ENCODE measurements at regions not wholly inside any gene's neighbourhood (a gene's known extent, or its start where the extent isn't known, plus 50 kb on each side); places are given as distances from the start of the nearest gene placed in this dataset.

DNA sequence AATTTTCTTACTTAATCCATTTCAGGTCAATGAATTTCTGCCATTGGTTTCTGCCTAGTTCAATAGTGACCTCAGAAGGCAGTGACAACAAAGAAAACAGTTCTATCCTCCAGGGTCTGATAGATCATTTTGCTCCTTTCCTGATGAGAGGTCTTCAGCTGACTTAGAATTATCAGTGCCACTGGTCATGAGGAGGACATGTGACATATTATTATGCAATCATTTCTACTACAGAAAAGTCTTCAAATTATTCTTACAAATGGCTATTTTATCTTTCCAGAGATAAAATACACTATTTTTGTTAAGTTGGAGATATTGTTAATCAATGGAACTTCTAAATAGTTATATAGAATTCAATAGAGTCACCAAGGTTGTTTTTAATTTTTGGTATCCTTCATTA, 360.0 kb upstream of the GALNT5 start:
- CTCF ChIA-PET (ENCODE audit: unreplicated experiment) = no interaction called here

DNA sequence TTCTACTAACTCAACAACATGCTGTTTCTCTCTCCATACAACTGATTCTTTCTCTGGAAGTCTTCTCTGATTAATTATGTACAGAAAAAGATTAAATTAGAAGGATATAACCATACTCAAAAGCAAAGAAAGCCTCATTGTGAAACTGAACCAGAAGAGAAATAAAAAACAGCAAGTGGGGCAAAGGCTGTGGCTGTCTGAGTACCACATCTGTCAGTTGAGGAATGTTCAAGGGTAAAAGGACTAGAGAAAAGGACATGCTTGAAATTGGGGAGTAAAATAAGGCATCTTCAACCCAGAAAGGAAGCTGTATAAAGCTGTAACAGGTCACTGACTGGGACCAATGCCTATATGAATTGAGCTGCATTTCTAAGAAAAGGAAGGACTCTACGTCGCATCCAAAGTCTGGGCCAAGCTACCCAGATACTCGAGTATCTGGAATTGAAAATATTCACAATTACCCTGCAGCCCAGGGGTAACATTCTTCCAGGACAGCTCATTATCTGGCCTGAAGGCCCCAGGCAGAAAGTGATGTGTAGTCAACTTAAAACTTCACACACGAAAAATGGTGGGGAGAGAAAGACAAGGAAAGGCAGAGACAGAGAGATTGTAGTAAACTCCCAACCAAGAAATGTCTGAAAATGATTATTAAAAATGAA, 356.0 kb upstream of the GALNT5 start:
- H2AFZ ChIP-seq (ENCODE audit: low read length) = no peak overlapping the region
- no peaks in the 10 kb centered on the region for H3K9me3 ChIP-seq (ENCODE audit: low read length)
- no peaks in the 10 kb centered on the region for H3K79me2 ChIP-seq (ENCODE audit: insufficient read depth, low read depth, low read length)
- intact Hi-C loops (cut with micrococcal nuclease; ENCODE audit: unreplicated experiment) = no loop called here
- no peaks in the 10 kb centered on the region for H3K36me3 ChIP-seq (ENCODE audit: insufficient read depth, low read length)
- H3K9me2 ChIP-seq (ENCODE audit: insufficient read depth, low read length) = no peaks in the 10 kb centered on the region
- BruUV-seq (replicated peaks) = no TSS peak
- ChIA-PET POLR2A (interaction anchor here (0.5 kb wide), 1 partner anchor 292 kb away, joined by 3 read pairs; no protein-coding TSS in a partner anchor), CTCF (ENCODE audit: unreplicated experiment) (no interaction called here)
- no peaks in the 10 kb centered on the region for H4K20me1 ChIP-seq (ENCODE audit: insufficient read depth, low read length)
- no peak overlapping the region for H3K4me3 ChIP-seq (ENCODE audit: low read depth, low read length, poor library complexity, severe bottlenecking)
- DNase-seq (ENCODE audit: low spot score) = no peak
- no peaks in the 10 kb centered on the region for H3K4me1 ChIP-seq (ENCODE audit: insufficient read depth, low read length, poor library complexity, severe bottlenecking)
- no peak overlapping the region for H3K4me2 ChIP-seq (ENCODE audit: low read length)
- H3K27ac ChIP-seq (ENCODE audit: low read depth, low read length, poor library complexity, severe bottlenecking) = no peak overlapping the region
- TF ChIP-seq EZH2phosphoT487 (IDR thresholded peaks at IDR 0.05; ENCODE audit: borderline replicate concordance, low read depth, low read length) = no peak
- TF ChIP-seq, protein P1, sequence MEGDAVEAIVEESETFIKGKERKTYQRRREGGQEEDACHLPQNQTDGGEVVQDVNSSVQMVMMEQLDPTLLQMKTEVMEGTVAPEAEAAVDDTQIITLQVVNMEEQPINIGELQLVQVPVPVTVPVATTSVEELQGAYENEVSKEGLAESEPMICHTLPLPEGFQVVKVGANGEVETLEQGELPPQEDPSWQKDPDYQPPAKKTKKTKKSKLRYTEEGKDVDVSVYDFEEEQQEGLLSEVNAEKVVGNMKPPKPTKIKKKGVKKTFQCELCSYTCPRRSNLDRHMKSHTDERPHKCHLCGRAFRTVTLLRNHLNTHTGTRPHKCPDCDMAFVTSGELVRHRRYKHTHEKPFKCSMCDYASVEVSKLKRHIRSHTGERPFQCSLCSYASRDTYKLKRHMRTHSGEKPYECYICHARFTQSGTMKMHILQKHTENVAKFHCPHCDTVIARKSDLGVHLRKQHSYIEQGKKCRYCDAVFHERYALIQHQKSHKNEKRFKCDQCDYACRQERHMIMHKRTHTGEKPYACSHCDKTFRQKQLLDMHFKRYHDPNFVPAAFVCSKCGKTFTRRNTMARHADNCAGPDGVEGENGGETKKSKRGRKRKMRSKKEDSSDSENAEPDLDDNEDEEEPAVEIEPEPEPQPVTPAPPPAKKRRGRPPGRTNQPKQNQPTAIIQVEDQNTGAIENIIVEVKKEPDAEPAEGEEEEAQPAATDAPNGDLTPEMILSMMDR (conservative IDR thresholded peaks at IDR 0.05; ENCODE audit: low read length) = no peak

More for the DNA sequence above, 360.0 kb upstream of the GALNT5 start:
- H3K4me2 ChIP-seq (ENCODE audit: low read length) = no peak overlapping the region
- H3K9me2 ChIP-seq (ENCODE audit: insufficient read depth, low read length) = no peaks in the 10 kb centered on the region
- no TSS peak for BruUV-seq (replicated peaks)
- TF ChIP-seq, protein P1 (conservative IDR thresholded peaks at IDR 0.05; ENCODE audit: low read length) = no peak
- no peak for TF ChIP-seq EZH2phosphoT487 (IDR thresholded peaks at IDR 0.05; ENCODE audit: borderline replicate concordance, low read depth, low read length)
- H2AFZ ChIP-seq (ENCODE audit: low read length) = no peak overlapping the region
- intact Hi-C loops (cut with micrococcal nuclease; ENCODE audit: unreplicated experiment) = loop anchor here (10.0 kb wide), 1 partner anchor 1523 kb away; no protein-coding TSS in a partner anchor
- H3K27ac ChIP-seq (ENCODE audit: low read depth, low read length, poor library complexity, severe bottlenecking) = no peak overlapping the region
- POLR2A ChIA-PET = no interaction called here
- no peaks in the 10 kb centered on the region for H3K36me3 ChIP-seq (ENCODE audit: insufficient read depth, low read length)
- H3K4me1 ChIP-seq (ENCODE audit: insufficient read depth, low read length, poor library complexity, severe bottlenecking) = no peaks in the 10 kb centered on the region
- no peaks in the 10 kb centered on the region for H3K79me2 ChIP-seq (ENCODE audit: insufficient read depth, low read depth, low read length)
- no peaks in the 10 kb centered on the region for H3K9me3 ChIP-seq (ENCODE audit: low read length)
- no peak for DNase-seq (ENCODE audit: low spot score)
- no peaks in the 10 kb centered on the region for H4K20me1 ChIP-seq (ENCODE audit: insufficient read depth, low read length)
- H3K4me3 ChIP-seq (ENCODE audit: low read depth, low read length, poor library complexity, severe bottlenecking) = no peak overlapping the region

DNA sequence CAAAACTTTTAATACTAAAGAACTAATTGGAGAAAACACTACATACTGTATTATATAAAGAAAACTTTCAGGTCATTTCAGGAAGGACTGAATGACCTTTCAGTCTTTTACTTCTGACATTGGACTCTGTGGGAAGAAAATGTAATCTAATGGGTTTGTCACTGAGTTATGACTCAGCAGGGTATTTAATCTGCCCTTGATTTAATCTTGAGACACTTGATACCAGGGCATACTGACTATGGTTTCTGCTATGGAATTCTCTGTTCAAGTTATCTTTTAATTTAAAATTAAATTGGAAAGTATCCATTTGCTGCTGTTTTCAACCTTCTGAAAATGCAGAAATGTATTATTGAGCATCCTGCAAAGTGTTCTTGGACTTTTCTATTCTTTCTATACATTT, 354.2 kb upstream of the GALNT5 start:
- intact Hi-C loops (cut with micrococcal nuclease; ENCODE audit: unreplicated experiment) = no loop called here
- Histone ChIP-seq H4K20me1 (ENCODE audit: insufficient read depth, low read length) (no peaks in the 10 kb centered on the region), H3K4me3 (ENCODE audit: low read depth, low read length, poor library complexity, severe bottlenecking) (no peak overlapping the region), H2AFZ (ENCODE audit: low read length) (no peak overlapping the region), H3K4me2 (ENCODE audit: low read length) (no peak overlapping the region), H3K36me3 (ENCODE audit: insufficient read depth, low read length) (no peaks in the 10 kb centered on the region), H3K79me2 (ENCODE audit: insufficient read depth, low read depth, low read length) (no peaks in the 10 kb centered on the region), H3K9me2 (ENCODE audit: insufficient read depth, low read length) (no peaks in the 10 kb centered on the region), H3K4me1 (ENCODE audit: insufficient read depth, low read length, poor library complexity, severe bottlenecking) (no peaks in the 10 kb centered on the region), H3K9me3 (ENCODE audit: low read length) (no peaks in the 10 kb centered on the region), H3K27ac (ENCODE audit: low read depth, low read length, poor library complexity, severe bottlenecking) (no peak overlapping the region)
- ChIA-PET CTCF (ENCODE audit: unreplicated experiment) (no interaction called here), POLR2A (no interaction called here)
- no peak for TF ChIP-seq EZH2phosphoT487 (IDR thresholded peaks at IDR 0.05; ENCODE audit: borderline replicate concordance, low read depth, low read length)
- TF ChIP-seq, protein P1 (conservative IDR thresholded peaks at IDR 0.05; ENCODE audit: low read length) = no peak
- no TSS peak for BruUV-seq (replicated peaks)
- no peak for DNase-seq (ENCODE audit: low spot score)

All from OCI-LY7 (cell line).